ENCODE measurements at regions not wholly inside any gene's neighbourhood (a gene's known extent, or its start where the extent isn't known, plus 50 kb on each side); places are given as distances from the start of the nearest gene placed in this dataset.
"Not testable (repeated sequence)": the region's sequence is repeated elsewhere in the genome, so short reads cannot be mapped to it uniquely, and the experiment has no call there.

- intact Hi-C loops (cut with DNase I; ENCODE audit: low total_unique reads) = no loop called here
- TF ChIP-seq, protein P1, sequence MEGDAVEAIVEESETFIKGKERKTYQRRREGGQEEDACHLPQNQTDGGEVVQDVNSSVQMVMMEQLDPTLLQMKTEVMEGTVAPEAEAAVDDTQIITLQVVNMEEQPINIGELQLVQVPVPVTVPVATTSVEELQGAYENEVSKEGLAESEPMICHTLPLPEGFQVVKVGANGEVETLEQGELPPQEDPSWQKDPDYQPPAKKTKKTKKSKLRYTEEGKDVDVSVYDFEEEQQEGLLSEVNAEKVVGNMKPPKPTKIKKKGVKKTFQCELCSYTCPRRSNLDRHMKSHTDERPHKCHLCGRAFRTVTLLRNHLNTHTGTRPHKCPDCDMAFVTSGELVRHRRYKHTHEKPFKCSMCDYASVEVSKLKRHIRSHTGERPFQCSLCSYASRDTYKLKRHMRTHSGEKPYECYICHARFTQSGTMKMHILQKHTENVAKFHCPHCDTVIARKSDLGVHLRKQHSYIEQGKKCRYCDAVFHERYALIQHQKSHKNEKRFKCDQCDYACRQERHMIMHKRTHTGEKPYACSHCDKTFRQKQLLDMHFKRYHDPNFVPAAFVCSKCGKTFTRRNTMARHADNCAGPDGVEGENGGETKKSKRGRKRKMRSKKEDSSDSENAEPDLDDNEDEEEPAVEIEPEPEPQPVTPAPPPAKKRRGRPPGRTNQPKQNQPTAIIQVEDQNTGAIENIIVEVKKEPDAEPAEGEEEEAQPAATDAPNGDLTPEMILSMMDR (IDR thresholded peaks at IDR 0.05) = no peak
- no peak for TF ChIP-seq POLR2A (IDR thresholded peaks at IDR 0.05)
- H3K4me3 ChIP-seq (ENCODE audit: low read depth, poor library complexity, severe bottlenecking) = no peak overlapping the region
- WGBS, 2 donors = 75 to 84% methylated on average over 38 of the region's 38 CpGs
- no peak for DNase-seq (ENCODE audit: low spot score in 2 of 2)
Measured at GRCh38 chr16:85284141-85284817, 172.0 kb upstream of the CIBAR2 start.

DNA sequence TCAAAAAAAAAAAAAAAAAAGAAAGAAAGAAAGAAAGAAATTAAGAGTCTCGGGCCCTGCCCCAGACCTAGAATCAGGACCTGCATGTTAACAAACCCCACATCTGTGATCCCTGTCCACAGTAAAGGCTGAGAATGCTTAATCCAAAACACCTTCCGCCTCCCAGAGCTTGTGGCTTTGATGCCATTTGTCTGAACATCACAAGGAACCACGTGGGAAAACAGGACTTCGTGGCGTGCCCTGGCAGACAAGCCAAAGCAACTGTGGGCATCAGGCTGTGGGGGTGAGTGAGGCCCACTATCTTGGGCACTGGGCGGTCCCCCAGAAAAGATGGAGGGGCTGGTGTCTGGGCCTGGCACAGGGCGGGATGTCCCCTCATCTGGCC lies 173.4 kb upstream of the CIBAR2 start:
- WGBS, 2 donors = 51 to 58% methylated on average over 7 of the region's 7 CpGs
- intact Hi-C loops (cut with DNase I; ENCODE audit: low total_unique reads) = no loop called here
- no peak for DNase-seq (ENCODE audit: low spot score in 2 of 2)
- TF ChIP-seq, protein P1 (IDR thresholded peaks at IDR 0.05) = no peak
- TF ChIP-seq POLR2A (IDR thresholded peaks at IDR 0.05) = no peak
- H3K4me3 ChIP-seq (ENCODE audit: low read depth, poor library complexity, severe bottlenecking) = no peak overlapping the region

DNA sequence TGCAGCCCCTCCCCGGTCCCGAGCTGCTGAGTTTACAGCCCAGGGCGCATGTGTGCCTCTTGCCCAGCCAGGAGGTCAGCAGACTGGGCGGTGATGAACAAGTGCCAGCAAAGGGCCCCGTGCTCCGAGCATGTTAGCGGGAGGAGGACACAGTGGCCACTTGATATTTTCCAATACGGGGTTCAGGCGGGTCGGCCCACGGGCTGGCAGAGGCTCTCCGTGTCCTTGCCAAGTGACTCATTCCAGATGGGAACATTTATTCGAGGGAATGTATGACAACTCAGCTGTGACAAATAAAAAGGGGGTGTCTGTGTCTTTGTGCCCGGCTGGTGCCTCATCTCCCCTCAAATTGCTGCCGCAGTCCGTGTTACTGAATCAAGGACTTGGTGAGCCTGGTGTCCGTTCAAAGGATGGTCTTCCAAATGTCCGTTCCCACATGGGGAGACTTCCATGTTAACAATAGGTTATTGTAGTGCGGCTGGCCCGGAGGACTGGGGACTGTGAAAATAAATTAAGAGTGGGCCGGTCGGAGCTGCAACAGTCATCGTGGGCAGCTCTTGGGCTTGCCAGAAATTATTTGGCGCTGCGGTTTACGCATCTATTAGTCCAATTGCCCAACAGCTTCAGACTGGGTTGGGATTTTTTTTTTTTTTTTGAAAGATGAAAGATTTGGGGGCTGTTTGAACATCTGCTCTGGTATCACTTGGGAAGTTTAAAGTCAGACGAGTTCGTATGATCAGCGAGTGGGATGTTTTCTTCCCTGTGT lies 174.0 kb upstream of the CIBAR2 start:
- WGBS, 2 donors = 22 to 39% methylated on average over 28 of the region's 29 CpGs
- H3K4me3 ChIP-seq (ENCODE audit: low read depth, poor library complexity, severe bottlenecking) = no peak overlapping the region
- TF ChIP-seq, protein P1 (IDR thresholded peaks at IDR 0.05) = no peak
- TF ChIP-seq POLR2A (IDR thresholded peaks at IDR 0.05) = no peak
- peak; percentile 85 to 96 for DNase-seq (ENCODE audit: low spot score in 2 of 2)
- intact Hi-C loops (cut with DNase I; ENCODE audit: low total_unique reads) = no loop called here

GRCh38 chr16:85286951-85287814 lies 174.9 kb upstream of the CIBAR2 start:
- 50 to 52% methylated on average over 30 to 34 of the region's 34 CpGs for WGBS, 2 donors
- intact Hi-C loops (cut with DNase I; ENCODE audit: low total_unique reads) = no loop called here
- DNase-seq (ENCODE audit: low spot score in 2 of 2) = peak in 1 of 2 donors; percentile 48
- no peak overlapping the region for H3K4me3 ChIP-seq (ENCODE audit: low read depth, poor library complexity, severe bottlenecking)
- TF ChIP-seq POLR2A (IDR thresholded peaks at IDR 0.05) = no peak
- TF ChIP-seq, protein P1 (IDR thresholded peaks at IDR 0.05) = no peak

DNA sequence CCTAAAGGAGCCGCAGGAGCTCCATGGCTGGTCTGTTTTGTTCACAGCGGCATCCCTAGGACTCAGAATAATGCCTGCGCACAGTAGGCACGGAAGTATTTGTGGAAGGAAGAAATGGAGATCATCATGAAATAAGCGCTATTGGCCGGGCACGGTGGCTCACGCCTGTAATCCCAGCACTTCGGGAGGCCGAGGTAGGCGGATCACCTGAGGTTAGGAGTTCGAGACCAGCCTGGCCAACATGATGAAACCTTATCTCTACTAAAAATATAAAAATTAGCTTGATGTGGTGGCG lies 175.5 kb upstream of the CIBAR2 start:
- WGBS, 2 donors = 93 to 96% methylated on average over 13 of the region's 13 CpGs
- H3K4me3 ChIP-seq (ENCODE audit: low read depth, poor library complexity, severe bottlenecking); DNase-seq (ENCODE audit: low spot score in 2 of 2); intact Hi-C loops (cut with DNase I; ENCODE audit: low total_unique reads): not testable (repeated sequence)

GRCh38 chr16:85288341-85288868 lies 176.1 kb upstream of the CIBAR2 start:
- intact Hi-C loops (cut with DNase I; ENCODE audit: low total_unique reads) = no loop called here
- WGBS, 2 donors = 90 to 93% methylated on average over 4 of the region's 4 CpGs

More at GRCh38 chr16:85288341-85288868, 176.1 kb upstream of the CIBAR2 start:
- no peak overlapping the region for H3K4me3 ChIP-seq (ENCODE audit: low read depth, poor library complexity, severe bottlenecking)
- TF ChIP-seq, protein P1 (IDR thresholded peaks at IDR 0.05) = no peak
- no peak for TF ChIP-seq POLR2A (IDR thresholded peaks at IDR 0.05)
- no peak for DNase-seq (ENCODE audit: low spot score in 2 of 2)

Data from lower leg skin (tissue), 4 donors.